GM12872 (cell line): ENCODE measurements at regions not wholly inside any gene's neighbourhood (a gene's known extent, or its start where the extent isn't known, plus 50 kb on each side); places are given as distances from the start of the nearest gene placed in this dataset.

Source experiments
- CTCF ChIP-seq: IDR thresholded peaks from 3 replicates; pipeline ENCODE4 v1.5.1; 2011; ENCODE audit warnings: low read depth, mild to moderate bottlenecking, low read length, moderate library complexity; ENCODE audit not compliant: insufficient read depth

- no peak for TF ChIP-seq CTCF
Observed at GRCh38 chr5:4042311-4042710, 446.7 kb downstream of the IRX1 start.

GRCh38 chr5:4043135-4043534 is 447.5 kb downstream of the IRX1 start:
- TF ChIP-seq CTCF: no peak

- TF ChIP-seq CTCF: no peak
Observed at GRCh38 chr5:4044881-4045280, 449.2 kb downstream of the IRX1 start.

- no peak for TF ChIP-seq CTCF
Observed at GRCh38 chr5:4048398-4048797, 452.8 kb downstream of the IRX1 start.

- no peak for TF ChIP-seq CTCF
Observed at GRCh38 chr5:4050203-4050602, 454.6 kb downstream of the IRX1 start.

- TF ChIP-seq CTCF: no peak
Observed at GRCh38 chr5:4053136-4053535, 457.5 kb downstream of the IRX1 start.

GRCh38 chr5:4054092-4054491 is 458.5 kb downstream of the IRX1 start:
- TF ChIP-seq CTCF: no peak

GRCh38 chr5:4058899-4059298 is 463.3 kb downstream of the IRX1 start:
- no peak for TF ChIP-seq CTCF
